Amygdala (tissue), 56 donors: ENCODE measurements at regions not wholly inside any gene's neighbourhood (a gene's known extent, or its start where the extent isn't known, plus 50 kb on each side); places are given as distances from the start of the nearest gene placed in this dataset.

Source experiments
- DNase-seq, 56 donors: peaks; one replicate each; lab custom pipeline; 2025; lab: John Stamatoyannopoulos, UW

DNA sequence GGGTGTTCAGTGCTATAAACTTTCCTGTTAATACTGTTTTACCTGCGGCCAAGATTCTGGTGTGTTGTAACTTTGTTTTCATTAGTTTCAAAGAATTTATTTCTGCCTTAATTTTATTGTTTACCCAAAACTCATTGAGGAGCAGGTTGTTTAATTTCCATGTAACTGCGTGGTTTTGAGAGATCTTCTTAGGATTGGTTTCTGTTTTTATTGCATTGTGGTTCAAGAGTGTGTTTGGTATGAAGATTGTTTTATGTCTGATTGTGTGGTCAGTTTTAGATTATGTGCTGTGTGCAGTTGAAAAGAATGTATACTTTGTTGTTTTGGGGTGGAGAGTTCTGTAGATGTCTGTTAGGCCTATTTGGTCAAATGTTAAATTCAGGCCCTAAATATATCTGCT is 133.5 kb upstream of the GALNT15 start:
- DNase-seq = no peak

DNA sequence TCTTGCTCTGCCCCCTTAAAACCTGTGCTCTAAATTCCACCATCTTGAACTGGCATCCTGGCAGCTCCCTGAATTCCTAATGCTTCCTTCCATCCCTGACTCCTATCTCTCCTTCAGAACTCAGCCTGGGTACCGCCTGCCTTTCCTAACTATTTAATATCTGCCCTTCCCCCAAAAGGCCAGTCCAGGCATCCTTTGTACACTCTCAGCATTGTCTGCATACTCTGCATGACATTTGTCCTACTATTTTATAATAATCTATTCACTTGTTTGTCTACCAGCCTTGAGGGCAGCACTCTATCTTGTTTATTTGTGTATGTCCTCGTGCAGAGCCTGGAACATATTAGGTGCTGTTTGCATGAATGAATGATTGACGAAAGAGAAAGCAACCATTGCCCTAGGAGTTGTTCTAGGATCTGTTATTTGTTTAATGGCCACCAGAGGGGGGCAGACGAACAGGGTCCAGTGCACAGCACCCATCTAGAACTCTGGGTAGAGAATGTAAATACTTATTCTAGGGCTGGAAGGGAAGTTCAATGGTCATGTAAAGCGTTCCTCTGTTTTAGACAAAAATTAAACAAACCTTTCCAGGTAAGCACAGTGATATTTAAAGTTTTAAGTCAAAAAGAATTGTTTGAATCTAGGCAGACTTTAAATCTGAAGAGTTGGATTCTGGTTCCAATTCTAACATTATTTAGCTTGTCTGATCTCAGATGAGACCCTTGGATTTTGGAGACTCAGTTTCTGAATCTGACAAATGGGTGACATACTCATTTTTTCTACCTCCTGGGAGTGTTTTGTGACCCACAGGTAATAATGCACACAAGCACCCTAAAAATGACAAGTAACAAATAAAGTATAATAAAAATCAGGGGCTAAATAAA is 125.8 kb upstream of the GALNT15 start:
- peak in 31 of 56 donors; percentile 7 to 77 (median 27) for DNase-seq

DNA sequence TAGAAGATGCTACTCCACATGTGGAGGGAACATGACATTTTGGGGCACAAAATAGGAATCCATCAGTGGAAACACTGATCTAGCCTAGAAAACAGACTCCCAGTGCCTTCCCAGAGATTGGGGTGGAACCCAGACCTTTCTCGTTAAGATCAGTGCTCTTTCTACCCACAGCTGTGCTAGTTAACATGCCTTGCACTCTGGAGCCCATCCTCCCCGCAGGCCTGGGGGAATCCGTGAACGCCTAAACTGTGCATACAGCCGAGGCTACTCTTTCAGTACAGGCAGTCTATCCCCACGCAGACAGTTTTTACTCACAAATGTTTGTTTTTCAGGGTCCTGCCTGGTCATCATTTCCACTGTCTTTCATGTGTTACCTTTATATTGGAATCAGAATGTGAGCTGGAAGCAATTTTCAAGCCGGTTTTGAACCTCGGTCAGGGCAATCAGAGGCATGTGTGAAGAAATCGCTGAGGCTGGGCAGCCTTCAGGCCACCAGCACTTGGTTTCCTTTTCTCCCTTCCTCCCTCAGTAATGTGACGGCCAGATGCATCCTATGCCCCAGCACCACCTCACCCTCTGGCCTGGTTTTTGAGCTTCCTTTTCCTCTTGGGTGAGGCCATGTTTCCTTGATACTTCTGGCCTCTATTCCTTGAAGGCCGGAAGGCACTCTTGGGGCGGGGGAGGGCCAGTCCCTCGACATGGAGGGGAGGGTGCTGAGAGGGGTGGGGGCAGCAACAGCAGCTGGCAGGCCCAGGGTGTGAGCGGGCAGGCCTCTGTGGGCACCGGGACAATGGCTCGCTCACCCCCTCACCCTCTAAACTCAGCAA is 123.6 kb upstream of the GALNT15 start:
- no peak for DNase-seq

DNA sequence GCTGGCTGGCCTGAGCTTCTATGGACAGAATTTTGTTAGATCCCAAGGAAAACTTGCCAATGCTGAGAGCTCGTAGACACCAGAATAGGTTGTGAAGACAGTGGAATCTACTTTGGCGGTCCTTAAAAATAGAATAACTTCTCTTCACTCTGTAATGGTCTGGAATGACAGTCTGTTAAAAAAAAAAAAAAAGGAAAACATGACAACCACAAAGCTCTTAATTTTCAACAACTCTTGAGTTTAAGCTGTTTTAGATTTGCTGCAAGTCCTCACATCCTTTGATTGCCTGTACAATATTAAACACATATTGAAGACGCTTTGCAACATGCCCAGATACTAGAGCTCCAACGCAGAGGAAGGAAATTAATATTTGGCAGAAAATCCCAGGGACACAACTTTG is 122.8 kb upstream of the GALNT15 start:
- no peak for DNase-seq

DNA sequence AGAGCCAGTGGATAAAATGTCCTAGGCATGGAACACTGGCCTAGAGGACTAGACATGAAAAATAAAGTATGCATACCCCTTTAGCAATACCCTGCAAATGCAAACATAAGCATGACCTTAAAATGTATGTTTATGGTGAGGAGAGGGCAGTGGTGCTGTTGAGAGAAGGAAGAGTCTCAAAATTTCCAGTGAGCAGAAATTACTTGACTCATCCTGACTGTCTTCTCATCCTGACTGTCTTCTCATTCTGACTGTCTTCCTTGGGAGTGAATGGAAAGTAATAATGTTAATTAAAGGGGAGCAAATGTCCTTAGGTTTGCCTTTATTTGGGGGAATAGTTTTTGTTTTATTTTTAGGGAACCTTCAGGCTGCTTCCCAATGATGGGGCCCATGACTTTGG is 121.5 kb upstream of the GALNT15 start:
- no peak for DNase-seq

DNA sequence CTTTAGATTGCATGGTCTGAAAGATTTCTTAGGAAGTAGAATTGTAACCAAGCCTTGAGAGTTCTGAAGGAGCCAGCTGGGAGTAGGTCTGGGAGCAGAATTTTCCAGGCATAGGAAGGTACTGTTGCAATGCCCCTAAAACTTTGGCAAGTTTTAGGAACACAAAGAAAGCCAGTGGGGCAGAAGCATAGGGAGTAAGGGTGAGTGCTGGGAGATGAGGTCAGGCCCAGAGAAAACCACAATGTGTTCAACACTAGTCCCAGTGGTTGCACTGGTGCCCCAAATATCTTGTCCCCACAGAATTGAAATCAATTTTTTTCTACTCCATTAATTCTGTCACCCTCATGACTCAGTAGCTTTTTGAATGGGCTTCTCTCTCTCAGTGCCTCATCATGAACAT is 120.7 kb upstream of the GALNT15 start:
- no peak for DNase-seq

DNA sequence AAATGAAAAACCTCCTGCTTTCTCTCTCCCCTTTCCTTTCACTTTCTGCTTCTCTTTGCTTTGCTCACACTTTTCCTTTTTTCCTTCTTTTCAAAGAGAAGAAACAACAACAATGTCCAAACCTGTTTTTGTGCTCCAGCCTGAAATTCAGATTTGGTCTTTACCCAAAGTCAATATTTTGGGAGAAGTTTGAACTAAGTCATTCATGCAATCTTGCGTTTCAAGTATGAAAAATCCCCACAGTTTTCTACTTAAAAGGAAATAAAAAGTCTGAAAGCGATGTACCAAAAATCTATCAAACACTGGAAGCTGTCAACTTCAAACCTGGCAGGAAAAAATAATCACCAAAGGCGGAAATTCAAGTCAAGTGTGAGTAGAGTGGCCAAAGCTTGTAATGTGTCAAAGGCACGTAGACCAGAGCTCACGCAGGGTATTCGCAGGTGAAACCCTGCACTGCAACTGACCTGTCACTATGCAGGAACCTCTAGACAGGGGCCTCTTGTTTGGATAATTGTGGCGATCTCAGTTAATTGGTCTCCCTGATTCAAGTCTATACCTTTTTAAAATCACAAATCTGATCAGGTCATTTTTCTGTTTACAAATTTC is 118.8 kb upstream of the GALNT15 start:
- no peak for DNase-seq

DNA sequence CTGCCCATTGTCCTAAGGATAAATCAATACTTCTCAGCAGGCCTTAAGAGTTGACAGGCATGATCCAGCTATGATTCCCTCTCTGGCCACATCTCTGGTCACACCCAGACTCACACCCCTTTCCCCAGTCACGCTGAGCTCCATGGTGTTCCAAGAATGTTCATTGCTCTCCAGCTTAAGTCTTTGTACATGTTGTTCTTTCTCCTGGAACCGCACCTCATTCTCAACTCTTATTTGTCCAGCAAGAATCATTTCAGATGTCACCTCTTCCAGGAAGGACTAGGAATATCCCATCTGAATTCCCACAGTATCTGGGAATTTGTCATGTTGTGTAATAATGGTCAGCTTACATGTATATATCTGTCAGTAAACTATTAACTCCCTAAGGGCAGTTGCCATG is 118.3 kb upstream of the GALNT15 start:
- DNase-seq = no peak

DNA sequence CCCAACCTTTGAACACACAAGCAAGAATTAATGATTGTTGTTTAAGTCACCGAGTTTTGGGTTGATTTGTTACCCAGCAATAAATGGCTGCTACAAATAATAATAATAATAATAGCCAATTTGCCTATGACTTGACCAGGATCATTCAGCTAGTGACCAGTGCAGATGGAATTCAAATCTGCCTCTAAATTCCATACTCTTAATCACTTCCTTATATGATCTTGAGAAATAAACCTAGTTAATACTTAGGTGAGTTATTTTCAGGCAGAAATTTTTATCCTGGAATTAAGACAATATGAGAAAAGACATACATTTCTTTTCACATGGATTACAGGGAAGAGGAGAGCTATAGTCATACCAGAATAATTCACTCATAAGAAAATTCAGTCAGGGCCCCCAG is 116.0 kb upstream of the GALNT15 start:
- no peak for DNase-seq

DNA sequence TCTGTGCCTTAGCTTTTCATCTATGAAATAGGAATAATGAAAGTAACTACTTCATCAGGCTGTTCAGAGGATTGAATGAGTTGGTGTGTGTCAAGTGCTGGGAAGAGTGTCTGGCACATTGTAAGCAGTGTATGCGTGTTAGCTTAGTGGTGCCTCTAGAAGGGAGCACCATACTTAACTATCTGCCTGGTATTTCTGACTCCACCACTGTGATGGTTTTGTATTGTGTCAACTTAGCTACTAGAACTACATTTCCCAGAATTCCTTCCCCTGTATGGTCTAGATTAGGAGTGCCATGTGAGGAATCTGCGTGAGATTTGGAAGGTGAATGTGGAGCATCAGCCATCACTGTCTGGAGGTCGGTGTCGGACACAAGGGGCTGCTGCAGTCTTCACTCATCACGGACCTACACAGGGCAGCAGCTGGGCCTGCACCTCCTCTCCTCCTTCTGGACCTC is 115.4 kb upstream of the GALNT15 start:
- no peak for DNase-seq

DNA sequence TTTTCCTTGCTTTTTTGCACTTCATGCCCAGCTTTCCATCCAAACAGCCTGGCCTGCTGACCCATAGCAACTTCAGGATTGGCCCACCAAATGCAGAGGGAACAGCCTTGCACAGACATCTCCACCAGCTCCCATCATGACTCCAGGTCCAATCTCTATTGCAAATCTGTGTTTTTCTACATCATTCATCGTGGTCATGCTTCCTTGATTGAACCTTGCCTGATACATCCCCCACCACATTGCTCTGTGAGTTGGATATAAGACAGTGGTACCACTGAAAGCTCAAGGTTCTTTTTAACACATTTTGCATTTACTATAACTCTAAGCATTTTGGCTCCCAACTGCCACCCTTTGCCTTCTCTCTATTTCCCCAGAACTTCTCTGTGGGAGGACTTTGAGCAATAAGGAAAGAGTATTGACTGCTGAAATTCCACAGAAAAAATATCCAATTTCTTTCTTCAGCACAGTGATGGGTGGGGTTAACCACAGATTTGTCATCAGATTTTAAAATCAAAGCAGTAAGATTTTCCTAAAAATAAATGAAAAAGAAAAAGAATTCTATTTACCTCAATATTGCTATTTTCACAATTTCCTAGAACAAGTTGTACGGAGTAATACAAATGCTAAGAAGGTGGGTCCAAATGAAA is 114.6 kb upstream of the GALNT15 start:
- no peak for DNase-seq

DNA sequence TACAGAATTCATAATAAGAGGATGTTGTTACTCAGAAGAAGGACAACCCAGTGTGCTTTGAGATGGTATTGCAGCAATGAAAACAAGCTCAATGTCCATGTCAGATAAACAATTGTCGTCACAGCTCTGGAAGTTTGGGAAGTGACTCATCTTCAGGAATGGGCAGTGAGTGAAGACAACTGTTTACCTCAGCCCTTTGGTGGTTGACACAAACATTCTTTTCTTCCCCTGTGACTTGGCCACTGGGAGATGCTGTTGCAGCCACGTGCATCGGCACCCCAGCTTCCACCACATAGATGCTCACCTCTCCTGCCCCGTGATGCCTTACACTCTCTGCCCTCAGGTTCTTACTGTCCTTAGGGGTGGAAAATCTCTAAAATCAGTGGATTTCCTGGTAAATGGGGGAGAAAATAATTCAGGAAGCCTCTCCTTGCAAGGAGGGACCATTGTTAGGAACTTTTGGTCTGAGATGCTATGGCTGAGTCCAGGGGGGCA is 114.1 kb upstream of the GALNT15 start:
- peak in 11 of 56 donors; percentile 5 to 37 (median 15) for DNase-seq

DNA sequence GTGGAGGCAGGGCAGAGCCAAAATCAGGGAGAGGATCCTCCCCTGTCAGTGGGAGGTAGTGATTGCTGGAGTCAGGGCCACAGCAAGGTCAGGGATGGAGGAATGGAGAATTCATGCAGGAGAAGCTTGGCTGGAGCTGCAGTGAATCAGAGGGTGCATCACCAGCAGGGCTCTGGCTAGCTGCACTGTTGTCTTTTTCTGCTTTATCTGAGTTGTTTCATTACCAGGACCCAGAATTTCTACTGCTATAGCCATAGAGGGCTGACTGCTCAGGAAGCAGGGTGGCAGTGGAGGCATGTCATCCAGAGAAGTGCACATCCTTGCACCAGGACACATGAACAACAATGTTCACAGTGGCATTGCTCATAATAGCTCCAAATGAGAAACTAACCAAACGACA is 113.5 kb upstream of the GALNT15 start:
- peak in 6 of 56 donors; percentile 9 to 28 (median 13) for DNase-seq

DNA sequence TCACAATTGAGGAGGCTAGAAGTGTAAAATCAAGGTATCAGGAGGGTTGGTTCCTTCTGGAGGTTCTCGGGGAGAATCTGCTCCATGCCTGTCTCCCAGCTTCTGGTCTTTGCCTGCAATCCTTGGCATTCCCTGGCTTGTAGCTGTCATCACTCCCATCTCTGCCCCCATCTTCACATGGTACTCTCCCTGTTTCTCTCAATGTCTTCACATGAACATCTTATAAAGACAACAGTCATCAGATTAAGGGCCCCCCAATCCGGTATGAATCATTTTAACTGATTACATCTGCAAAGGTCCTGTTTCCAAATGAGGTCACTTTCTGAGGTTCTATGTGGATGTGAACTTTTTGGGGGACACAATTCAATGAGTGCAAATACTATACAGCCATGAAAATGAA is 113.0 kb upstream of the GALNT15 start:
- DNase-seq = no peak

DNA sequence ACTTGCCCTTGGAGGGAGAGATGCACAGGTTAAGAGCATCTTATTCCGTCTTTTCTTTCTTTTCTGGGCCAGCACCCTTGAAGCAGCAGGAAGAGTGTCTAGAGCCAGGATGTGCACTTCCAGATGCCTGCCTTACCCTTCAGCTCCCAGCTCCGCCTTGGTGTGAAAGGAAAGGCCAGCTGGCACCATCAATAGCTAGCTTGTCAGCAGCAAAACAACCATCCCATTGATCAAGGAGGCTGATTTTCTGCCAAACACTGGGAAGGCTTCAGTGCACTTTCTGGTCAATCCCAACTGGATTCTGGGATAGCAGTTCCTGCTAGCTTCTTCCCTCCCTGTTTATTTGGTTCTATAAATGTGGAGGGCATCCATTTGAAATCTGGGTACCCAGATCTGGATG is 110.9 kb upstream of the GALNT15 start:
- DNase-seq = peak in 53 of 56 donors; percentile 14 to 95 (median 77)

DNA sequence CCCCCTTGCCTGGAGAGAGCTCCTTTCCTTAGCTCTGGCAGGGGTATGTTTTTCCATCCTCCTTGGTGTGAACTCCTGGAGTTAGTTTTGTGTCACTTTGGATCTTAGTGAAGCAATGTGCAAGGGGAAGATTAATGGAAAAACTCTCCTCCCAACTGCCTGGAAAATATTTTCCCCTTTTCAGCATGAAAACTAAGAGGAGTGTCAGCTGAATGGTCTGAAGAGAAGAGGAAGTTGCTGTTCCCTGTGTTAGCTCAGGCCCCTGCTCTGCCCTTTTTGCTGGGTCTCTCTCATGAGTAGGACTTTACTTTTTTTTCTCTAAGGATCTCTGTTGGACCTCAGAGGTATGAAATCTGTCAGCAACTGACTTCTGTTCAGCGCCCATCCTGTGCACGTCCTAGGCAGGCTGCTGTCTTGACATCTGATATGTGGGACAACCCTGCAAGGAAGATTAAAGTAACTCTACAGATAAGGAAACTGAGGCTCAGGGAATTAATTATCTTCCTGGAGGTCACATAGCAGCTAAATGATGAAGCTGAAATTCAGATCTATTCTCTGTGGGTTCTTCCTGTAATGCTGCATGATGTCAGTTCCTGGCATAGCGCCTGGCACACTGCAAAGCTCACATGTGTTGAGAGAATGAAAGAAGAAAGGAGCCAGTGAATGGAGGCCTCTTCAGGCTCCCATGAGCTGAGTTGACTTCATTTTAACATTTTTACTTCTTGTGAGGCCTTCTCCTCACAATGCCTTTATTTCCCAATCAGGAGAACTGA is 109.7 kb upstream of the GALNT15 start:
- DNase-seq = peak in 48 of 56 donors; percentile 8 to 91 (median 56)

DNA sequence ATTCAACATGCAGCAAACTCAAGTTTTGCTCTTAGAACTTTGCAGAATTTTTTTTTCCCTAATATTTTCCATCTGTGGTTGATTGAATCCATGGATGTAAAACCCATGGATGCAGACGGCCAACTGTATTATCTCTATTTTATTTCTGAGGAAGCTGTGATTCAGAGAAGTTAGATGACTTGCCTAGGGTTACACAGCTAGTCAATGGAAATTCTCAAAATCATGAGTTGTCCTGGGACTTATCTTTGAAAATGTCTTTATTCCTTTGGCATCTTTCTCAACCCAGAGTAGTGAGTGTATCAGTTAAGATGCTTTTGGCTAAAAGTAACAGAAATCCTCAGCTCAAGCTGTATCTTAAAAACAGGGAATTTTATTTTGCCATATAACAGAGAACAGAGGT is 107.9 kb upstream of the GALNT15 start:
- no peak for DNase-seq

DNA sequence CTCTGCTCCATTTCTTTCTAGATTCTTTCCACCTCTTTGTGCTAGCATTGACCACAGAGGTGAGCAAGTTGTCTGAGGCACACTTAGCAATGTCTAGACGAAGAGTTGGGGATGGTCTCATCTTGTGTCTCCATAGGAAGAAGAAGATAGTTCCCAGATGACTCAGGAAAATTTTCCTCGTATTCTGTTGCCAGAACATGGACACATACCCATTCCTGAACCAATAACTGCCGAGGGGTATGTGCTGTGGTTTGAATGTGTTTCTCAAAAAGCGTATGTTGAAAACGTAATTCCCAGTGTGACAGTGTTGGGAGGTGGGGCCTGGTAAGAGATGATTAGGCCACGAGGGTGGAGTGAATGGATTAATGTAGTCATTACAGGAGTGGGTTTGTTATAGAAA is 107.5 kb upstream of the GALNT15 start:
- DNase-seq = no peak

DNA sequence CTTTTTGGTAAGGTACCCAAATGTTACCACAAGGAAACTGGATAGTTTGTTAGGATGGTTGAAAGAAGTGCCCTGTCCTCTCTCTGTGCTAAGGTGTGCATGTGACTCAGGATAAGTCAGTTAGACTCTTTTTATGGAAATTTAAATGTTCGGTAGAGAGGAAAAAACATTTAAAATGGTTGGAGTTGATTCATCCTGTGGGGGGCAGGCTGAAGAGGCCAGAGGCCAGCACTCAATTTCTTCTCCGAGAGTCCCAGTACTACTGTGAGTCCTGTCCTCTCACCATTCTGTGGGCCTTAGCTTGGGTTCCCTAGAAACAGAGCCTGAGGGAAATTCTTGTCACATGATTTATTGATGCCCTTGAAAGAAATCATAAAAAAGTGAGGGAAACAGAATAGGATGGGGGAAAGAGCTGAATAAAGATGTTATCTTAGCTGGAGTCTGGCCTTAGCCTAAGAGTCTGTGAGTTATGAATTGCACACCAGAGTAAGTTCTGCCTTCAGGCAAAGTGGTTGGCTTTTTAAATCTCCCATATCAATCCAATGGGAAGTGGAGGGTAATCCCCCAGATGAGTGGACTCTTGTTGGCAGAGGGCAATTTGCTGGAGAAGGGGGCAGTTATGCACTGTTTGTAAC is 106.5 kb upstream of the GALNT15 start:
- no peak for DNase-seq
